GM12872 (cell line): ENCODE measurements at regions not wholly inside any gene's neighbourhood (a gene's known extent, or its start where the extent isn't known, plus 50 kb on each side); places are given as distances from the start of the nearest gene placed in this dataset.

Source experiments
- CTCF ChIP-seq: IDR thresholded peaks from 3 replicates; pipeline ENCODE4 v1.5.1; 2011; ENCODE audit warnings: low read depth, mild to moderate bottlenecking, low read length, moderate library complexity; ENCODE audit not compliant: insufficient read depth

- no peak for TF ChIP-seq CTCF
These were observed 96.9 kb upstream of the KLF4 start for GRCh38 chr9:107586493-107586892.

GRCh38 chr9:107585465-107585864, 95.9 kb upstream of the KLF4 start:
- TF ChIP-seq CTCF: no peak

- no peak for TF ChIP-seq CTCF
These were observed 95.4 kb upstream of the KLF4 start for GRCh38 chr9:107584944-107585343.

- no peak for TF ChIP-seq CTCF
These were observed 94.6 kb upstream of the KLF4 start for GRCh38 chr9:107584186-107584585.

- TF ChIP-seq CTCF: no peak
These were observed 87.7 kb upstream of the KLF4 start for GRCh38 chr9:107577140-107577776.

GRCh38 chr9:107571148-107571547, 81.6 kb upstream of the KLF4 start:
- TF ChIP-seq CTCF: no peak

- TF ChIP-seq CTCF: no peak
These were observed 79.6 kb upstream of the KLF4 start for GRCh38 chr9:107569174-107569573.
